Neural cell (in vitro differentiated cells): ENCODE measurements at regions not wholly inside any gene's neighbourhood (a gene's known extent, or its start where the extent isn't known, plus 50 kb on each side); places are given as distances from the start of the nearest gene placed in this dataset.

Source experiments
- H2AFZ ChIP-seq: fragments of 200-600, 300-800 bp; sonication (generic), shearing (Covaris generic); 2 replicates; pipeline ENCODE4 v1.6.0; 2014; ENCODE audit warnings: low read depth, mild to moderate bottlenecking, antibody characterized with exemption, low read length, moderate library complexity
- H3F3A ChIP-seq: fragments of 200-600 bp; shearing (Covaris generic); 2 replicates; pipeline ENCODE4 v1.6.1; 2016; ENCODE audit warnings: mild to moderate bottlenecking, moderate library complexity, mixed read lengths, antibody characterized with exemption, low read length; ENCODE audit not compliant: insufficient read depth, poor library complexity, severe bottlenecking
- H3K27ac ChIP-seq: fragments of 200-600, 300-800 bp; sonication (generic), shearing (Covaris generic); 2 replicates; pipeline ENCODE4 v1.5.1; 2014; ENCODE audit warnings: mild to moderate bottlenecking, low read length, moderate library complexity
- H3K27me3 ChIP-seq: fragments of 300-800, 200-600 bp; sonication (generic), shearing (Covaris generic); 2 replicates; pipeline ENCODE4 v1.6.0; 2014; ENCODE audit warnings: mild to moderate bottlenecking, low read depth, low read length, moderate library complexity; ENCODE audit not compliant: insufficient read depth
- H3K36me3 ChIP-seq: fragments of 300-800, 200-600 bp; sonication (generic), shearing (Covaris generic); 2 replicates; pipeline ENCODE4 v1.5.1; 2014; ENCODE audit warnings: mild to moderate bottlenecking, antibody characterized with exemption, low read length, moderate library complexity; ENCODE audit not compliant: insufficient read depth
- H3K4me2 ChIP-seq: fragments of 300-800, 200-600 bp; sonication (generic), shearing (Covaris generic); 2 replicates; pipeline ENCODE4 v1.6.0; 2014; ENCODE audit warnings: mild to moderate bottlenecking, low read length
- H3K4me3 ChIP-seq: fragments of 300-800, 200-600 bp; sonication (generic), shearing (Covaris generic); 2 replicates; pipeline ENCODE4 v1.5.1; 2014; ENCODE audit warnings: mild to moderate bottlenecking, low read length, moderate library complexity
- H3K79me2 ChIP-seq: fragments of 200-600 bp; shearing (Covaris generic); replicated peaks from 2 replicates; pipeline ENCODE4 v1.6.0; 2014; ENCODE audit warnings: mild to moderate bottlenecking, low read length, moderate library complexity; ENCODE audit not compliant: insufficient read depth
- H3K9ac ChIP-seq: fragments of 300-800, 200-600 bp; sonication (generic), shearing (Covaris generic); 2 replicates; pipeline ENCODE4 v1.6.1; 2016; ENCODE audit warnings: mild to moderate bottlenecking, low read length, mixed read lengths
- H3K9me2 ChIP-seq: fragments of 200-600 bp; shearing (Covaris generic); 2 replicates; pipeline ENCODE4 v1.6.1; 2016; ENCODE audit warnings: mild to moderate bottlenecking, low read length, mixed read lengths; ENCODE audit not compliant: insufficient read depth
- H3K9me3 ChIP-seq: fragments of 200-600, 300-800 bp; sonication (generic), shearing (Covaris generic); 2 replicates; pipeline ENCODE4 v1.6.1; 2016; ENCODE audit warnings: mild to moderate bottlenecking, mixed run types, low read length, moderate library complexity, mixed read lengths
- H4K20me1 ChIP-seq: fragments of 200-600 bp; shearing (Covaris generic); 2 replicates; pipeline ENCODE4 v1.6.1; 2016; ENCODE audit warnings: mild to moderate bottlenecking, mixed run types; ENCODE audit not compliant: insufficient read depth
- EP300 ChIP-seq: fragments of 450-650 bp; conservative IDR thresholded peaks from 2 replicates; pipeline ENCODE4 v1.6.1; 2014; ENCODE audit warnings: antibody characterized with exemption, mild to moderate bottlenecking, moderate library complexity; ENCODE audit not compliant: poor library complexity, severe bottlenecking
- EZH2 ChIP-seq: fragments of 200-600, 300-800 bp; shearing (Covaris generic), sonication (generic); IDR thresholded peaks from 2 replicates; pipeline ENCODE4 v1.6.1; 2014; ENCODE audit warnings: antibody characterized with exemption, low read length, borderline replicate concordance, mild to moderate bottlenecking; ENCODE audit not compliant: insufficient read depth, poor library complexity, severe bottlenecking
- MXI1 ChIP-seq: fragments of 450-650 bp; conservative IDR thresholded peaks from 2 replicates; pipeline ENCODE4 v1.6.1; 2014; ENCODE audit warnings: antibody characterized with exemption, mild to moderate bottlenecking; ENCODE audit not compliant: poor library complexity, severe bottlenecking
- POLR2AphosphoS5 ChIP-seq: IDR thresholded peaks from 2 replicates; pipeline ENCODE4 v1.6.1; 2012
- RAD21 ChIP-seq: fragments of 450-650 bp; conservative IDR thresholded peaks from 2 replicates; pipeline ENCODE4 v1.6.1; 2014; ENCODE audit warnings: antibody characterized with exemption, mild to moderate bottlenecking, moderate library complexity
- SMC3 ChIP-seq: fragments of 450-650 bp; conservative IDR thresholded peaks from 2 replicates; pipeline ENCODE4 v1.6.1; 2014; ENCODE audit warnings: antibody characterized with exemption, mild to moderate bottlenecking, moderate library complexity; ENCODE audit not compliant: poor library complexity
- TAF1 ChIP-seq: IDR thresholded peaks from 2 replicates; pipeline ENCODE4 v1.6.1; 2012; ENCODE audit warnings: low read depth
- TF ChIP-seq, protein P1 (sequence below): fragments of 450-650 bp; IDR thresholded peaks from 2 replicates; pipeline ENCODE4 v1.5.1; 2014; ENCODE audit warnings: antibody characterized with exemption, mild to moderate bottlenecking, moderate library complexity; ENCODE audit not compliant: poor library complexity, severe bottlenecking
- TF ChIP-seq, protein P2 (sequence below): IDR thresholded peaks from 2 replicates; pipeline ENCODE4 v1.6.1; 2012; ENCODE audit warnings: borderline replicate concordance

DNA sequence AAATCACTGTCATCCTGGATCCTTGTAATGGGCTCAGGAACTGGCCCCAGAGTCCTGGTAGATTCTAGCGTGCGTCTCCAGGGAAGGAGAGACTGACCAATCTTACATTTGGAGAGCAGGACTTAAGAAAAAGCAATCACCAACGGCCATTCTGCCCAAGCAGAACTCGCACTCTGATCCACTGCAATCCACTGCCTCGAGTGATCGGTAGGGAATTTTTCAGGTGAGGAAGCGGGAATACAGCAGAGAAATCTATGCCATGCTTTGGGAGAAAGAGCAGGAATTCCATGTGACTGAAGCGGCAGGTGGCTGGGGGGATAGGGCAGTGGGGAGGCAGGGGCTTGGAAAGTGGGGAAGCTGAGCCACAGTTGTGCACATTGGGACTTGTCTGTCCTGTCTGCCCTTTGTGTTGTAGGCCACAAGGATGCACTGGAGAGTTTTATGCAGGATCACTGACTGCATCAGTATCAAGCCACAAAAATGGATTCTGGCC lies 143.9 kb upstream of the HS3ST2 start:
- Histone ChIP-seq H3K79me2 (no peaks in the 10 kb centered on the region), H3K36me3 (no peaks in the 10 kb centered on the region), H3K27ac (no peak overlapping the region), H3K4me2 (no peak overlapping the region), H3K4me3 (no peak overlapping the region), H3K27me3 (no peaks in the 10 kb centered on the region), H2AFZ (no peak overlapping the region), H3K9me3 (no peaks in the 10 kb centered on the region), H3K9ac (no peak overlapping the region), H3K9me2 (no peaks in the 10 kb centered on the region), H4K20me1 (no peaks in the 10 kb centered on the region), H3F3A (no peaks in the 10 kb centered on the region)
- TF ChIP-seq TAF1 (no peak), RAD21 (no peak), SMC3 (no peak), POLR2AphosphoS5 (no peak), EP300 (no peak), EZH2 (no peak), MXI1 (no peak)
- TF ChIP-seq, protein P1, sequence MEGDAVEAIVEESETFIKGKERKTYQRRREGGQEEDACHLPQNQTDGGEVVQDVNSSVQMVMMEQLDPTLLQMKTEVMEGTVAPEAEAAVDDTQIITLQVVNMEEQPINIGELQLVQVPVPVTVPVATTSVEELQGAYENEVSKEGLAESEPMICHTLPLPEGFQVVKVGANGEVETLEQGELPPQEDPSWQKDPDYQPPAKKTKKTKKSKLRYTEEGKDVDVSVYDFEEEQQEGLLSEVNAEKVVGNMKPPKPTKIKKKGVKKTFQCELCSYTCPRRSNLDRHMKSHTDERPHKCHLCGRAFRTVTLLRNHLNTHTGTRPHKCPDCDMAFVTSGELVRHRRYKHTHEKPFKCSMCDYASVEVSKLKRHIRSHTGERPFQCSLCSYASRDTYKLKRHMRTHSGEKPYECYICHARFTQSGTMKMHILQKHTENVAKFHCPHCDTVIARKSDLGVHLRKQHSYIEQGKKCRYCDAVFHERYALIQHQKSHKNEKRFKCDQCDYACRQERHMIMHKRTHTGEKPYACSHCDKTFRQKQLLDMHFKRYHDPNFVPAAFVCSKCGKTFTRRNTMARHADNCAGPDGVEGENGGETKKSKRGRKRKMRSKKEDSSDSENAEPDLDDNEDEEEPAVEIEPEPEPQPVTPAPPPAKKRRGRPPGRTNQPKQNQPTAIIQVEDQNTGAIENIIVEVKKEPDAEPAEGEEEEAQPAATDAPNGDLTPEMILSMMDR = no peak
- TF ChIP-seq, protein P2, sequence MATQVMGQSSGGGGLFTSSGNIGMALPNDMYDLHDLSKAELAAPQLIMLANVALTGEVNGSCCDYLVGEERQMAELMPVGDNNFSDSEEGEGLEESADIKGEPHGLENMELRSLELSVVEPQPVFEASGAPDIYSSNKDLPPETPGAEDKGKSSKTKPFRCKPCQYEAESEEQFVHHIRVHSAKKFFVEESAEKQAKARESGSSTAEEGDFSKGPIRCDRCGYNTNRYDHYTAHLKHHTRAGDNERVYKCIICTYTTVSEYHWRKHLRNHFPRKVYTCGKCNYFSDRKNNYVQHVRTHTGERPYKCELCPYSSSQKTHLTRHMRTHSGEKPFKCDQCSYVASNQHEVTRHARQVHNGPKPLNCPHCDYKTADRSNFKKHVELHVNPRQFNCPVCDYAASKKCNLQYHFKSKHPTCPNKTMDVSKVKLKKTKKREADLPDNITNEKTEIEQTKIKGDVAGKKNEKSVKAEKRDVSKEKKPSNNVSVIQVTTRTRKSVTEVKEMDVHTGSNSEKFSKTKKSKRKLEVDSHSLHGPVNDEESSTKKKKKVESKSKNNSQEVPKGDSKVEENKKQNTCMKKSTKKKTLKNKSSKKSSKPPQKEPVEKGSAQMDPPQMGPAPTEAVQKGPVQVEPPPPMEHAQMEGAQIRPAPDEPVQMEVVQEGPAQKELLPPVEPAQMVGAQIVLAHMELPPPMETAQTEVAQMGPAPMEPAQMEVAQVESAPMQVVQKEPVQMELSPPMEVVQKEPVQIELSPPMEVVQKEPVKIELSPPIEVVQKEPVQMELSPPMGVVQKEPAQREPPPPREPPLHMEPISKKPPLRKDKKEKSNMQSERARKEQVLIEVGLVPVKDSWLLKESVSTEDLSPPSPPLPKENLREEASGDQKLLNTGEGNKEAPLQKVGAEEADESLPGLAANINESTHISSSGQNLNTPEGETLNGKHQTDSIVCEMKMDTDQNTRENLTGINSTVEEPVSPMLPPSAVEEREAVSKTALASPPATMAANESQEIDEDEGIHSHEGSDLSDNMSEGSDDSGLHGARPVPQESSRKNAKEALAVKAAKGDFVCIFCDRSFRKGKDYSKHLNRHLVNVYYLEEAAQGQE = no peak

- H3K4me3 ChIP-seq = no peak overlapping the region
- H3K4me2 ChIP-seq = no peak overlapping the region
- no peak overlapping the region for H2AFZ ChIP-seq
- no peak for TF ChIP-seq TAF1
- TF ChIP-seq RAD21 = no peak
- TF ChIP-seq POLR2AphosphoS5 = no peak
- H3F3A ChIP-seq = no peaks in the 10 kb centered on the region
- H3K27ac ChIP-seq = no peak overlapping the region
- no peaks in the 10 kb centered on the region for H3K9me3 ChIP-seq
- no peaks in the 10 kb centered on the region for H3K79me2 ChIP-seq
- no peaks in the 10 kb centered on the region for H3K9me2 ChIP-seq
- H3K36me3 ChIP-seq = no peaks in the 10 kb centered on the region
- no peak overlapping the region for H3K9ac ChIP-seq
- no peaks in the 10 kb centered on the region for H4K20me1 ChIP-seq
- no peaks in the 10 kb centered on the region for H3K27me3 ChIP-seq
These were observed 143.4 kb upstream of the HS3ST2 start for GRCh38 chr16:22670551-22671041.
